IPS DF 6.9 (cell line): ENCODE measurements at regions not wholly inside any gene's neighbourhood (a gene's known extent, or its start where the extent isn't known, plus 50 kb on each side); places are given as distances from the start of the nearest gene placed in this dataset.

Source experiments
- DNase-seq: peaks from one replicate; pipeline ENCODE4 v3.0.0-alpha.2; 2013; ENCODE audit warnings: low read depth, low spot score
- H3K27ac ChIP-seq: one replicate; pipeline ENCODE4 v1.5.1; 2013; ENCODE audit warnings: low read length, control low read depth
- H3K27me3 ChIP-seq: 2 replicates; pipeline ENCODE4 v1.6.1; 2013; ENCODE audit warnings: mild to moderate bottlenecking, low read length; ENCODE audit not compliant: control insufficient read depth, insufficient read depth
- H3K36me3 ChIP-seq: 2 replicates; pipeline ENCODE4 v1.6.1; 2013; ENCODE audit warnings: low read length; ENCODE audit not compliant: control insufficient read depth, insufficient read depth
- H3K4me1 ChIP-seq: 2 replicates; pipeline ENCODE4 v1.6.1; 2013; ENCODE audit warnings: low read length; ENCODE audit not compliant: control insufficient read depth, insufficient read depth
- H3K4me3 ChIP-seq: 2 replicates; pipeline ENCODE4 v1.5.1; 2013; ENCODE audit warnings: mild to moderate bottlenecking, low read length
- H3K9me3 ChIP-seq: 2 replicates; pipeline ENCODE4 v1.6.1; 2013; ENCODE audit warnings: low read length, inconsistent platforms; ENCODE audit not compliant: control insufficient read depth, insufficient read depth
- WGBS: extraction: QIAGEN DNeasy Blood & Tissue Kit; methylation state at CpG from one replicate; pipeline ENCODE4 v1.1.7; 2013; ENCODE audit warnings: mixed read lengths, missing lambda C conversion rate; ENCODE audit not compliant: insufficient read length, insufficient coverage; 5-methylcytosine and 5-hydroxymethylcytosine counted together

- no peaks in the 10 kb centered on the region for H3K27me3 ChIP-seq
- no peaks in the 10 kb centered on the region for H3K9me3 ChIP-seq
- no peak overlapping the region for H3K27ac ChIP-seq
- no peak for DNase-seq
- H3K36me3 ChIP-seq = no peaks in the 10 kb centered on the region
- H3K4me3 ChIP-seq = no peak overlapping the region
- no peaks in the 10 kb centered on the region for H3K4me1 ChIP-seq
- no CpG with 5 or more reads among the region's 4 CpGs for WGBS
Observed at GRCh38 chr5:117487556-117487955, 912.9 kb upstream of the SEMA6A start.

- Histone ChIP-seq H3K36me3 (no peaks in the 10 kb centered on the region), H3K27me3 (no peaks in the 10 kb centered on the region), H3K27ac (no peak overlapping the region), H3K9me3 (no peaks in the 10 kb centered on the region), H3K4me3 (no peak overlapping the region), H3K4me1 (no peaks in the 10 kb centered on the region)
- DNase-seq = no peak
Observed at GRCh38 chr5:117486879-117487391, 912.3 kb upstream of the SEMA6A start.

GRCh38 chr5:117486261-117486660 lies 911.6 kb upstream of the SEMA6A start:
- no peaks in the 10 kb centered on the region for H3K9me3 ChIP-seq

GRCh38 chr5:117475919-117476318 lies 901.3 kb upstream of the SEMA6A start:
- WGBS = no CpG with 5 or more reads among the region's 2 CpGs
- H3K27ac ChIP-seq = no peak overlapping the region
- H3K4me1 ChIP-seq = no peaks in the 10 kb centered on the region
- no peaks in the 10 kb centered on the region for H3K9me3 ChIP-seq
- H3K36me3 ChIP-seq = no peaks in the 10 kb centered on the region
- no peak for DNase-seq
- H3K4me3 ChIP-seq = no peak overlapping the region
- H3K27me3 ChIP-seq = no peaks in the 10 kb centered on the region

More at GRCh38 chr5:117486261-117486660, 911.6 kb upstream of the SEMA6A start:
- Histone ChIP-seq H3K27ac (no peak overlapping the region), H3K36me3 (no peaks in the 10 kb centered on the region), H3K4me1 (no peaks in the 10 kb centered on the region), H3K4me3 (no peak overlapping the region), H3K27me3 (no peaks in the 10 kb centered on the region)
- no peak for DNase-seq

GRCh38 chr5:117473165-117473564 lies 898.5 kb upstream of the SEMA6A start:
- WGBS = no CpG with 5 or more reads among the region's 4 CpGs
- Histone ChIP-seq H3K9me3 (no peaks in the 10 kb centered on the region), H3K4me1 (no peaks in the 10 kb centered on the region), H3K4me3 (no peak overlapping the region), H3K36me3 (no peaks in the 10 kb centered on the region), H3K27me3 (no peaks in the 10 kb centered on the region), H3K27ac (no peak overlapping the region)
- DNase-seq = no peak

- H3K27ac ChIP-seq = no peak overlapping the region
- no CpG with 5 or more reads among the region's 3 CpGs for WGBS
- DNase-seq = no peak
Observed at GRCh38 chr5:117463881-117464570, 889.4 kb upstream of the SEMA6A start.

GRCh38 chr5:117461966-117462365 lies 887.3 kb upstream of the SEMA6A start:
- Histone ChIP-seq H3K4me3 (no peak overlapping the region), H3K27me3 (no peaks in the 10 kb centered on the region), H3K36me3 (no peaks in the 10 kb centered on the region), H3K27ac (no peak overlapping the region), H3K4me1 (no peaks in the 10 kb centered on the region), H3K9me3 (no peaks in the 10 kb centered on the region)
- no CpG with 5 or more reads among the region's 2 CpGs for WGBS
- no peak for DNase-seq

More at GRCh38 chr5:117463881-117464570, 889.4 kb upstream of the SEMA6A start:
- H3K36me3 ChIP-seq = no peaks in the 10 kb centered on the region
- H3K4me3 ChIP-seq = no peak overlapping the region
- H3K9me3 ChIP-seq = no peaks in the 10 kb centered on the region
- H3K27me3 ChIP-seq = no peaks in the 10 kb centered on the region
- H3K4me1 ChIP-seq = no peaks in the 10 kb centered on the region

GRCh38 chr5:117461403-117461802 lies 886.8 kb upstream of the SEMA6A start:
- no peak overlapping the region for H3K4me3 ChIP-seq
- H3K36me3 ChIP-seq = no peaks in the 10 kb centered on the region
- no peaks in the 10 kb centered on the region for H3K9me3 ChIP-seq
- DNase-seq = no peak
- no peaks in the 10 kb centered on the region for H3K27me3 ChIP-seq
- no peaks in the 10 kb centered on the region for H3K4me1 ChIP-seq
- no peak overlapping the region for H3K27ac ChIP-seq
- no CpG with 5 or more reads among the region's 1 CpG for WGBS

- WGBS = no CpG with 5 or more reads among the region's 1 CpG
- DNase-seq = no peak
- Histone ChIP-seq H3K27ac (no peak overlapping the region), H3K4me3 (no peak overlapping the region), H3K9me3 (no peaks in the 10 kb centered on the region), H3K27me3 (no peaks in the 10 kb centered on the region), H3K36me3 (no peaks in the 10 kb centered on the region), H3K4me1 (no peaks in the 10 kb centered on the region)
Observed at GRCh38 chr5:117457656-117458055, 883.0 kb upstream of the SEMA6A start.

GRCh38 chr5:117456866-117457470 lies 882.3 kb upstream of the SEMA6A start:
- Histone ChIP-seq H3K27me3 (no peaks in the 10 kb centered on the region), H3K4me3 (no peak overlapping the region), H3K9me3 (no peaks in the 10 kb centered on the region), H3K36me3 (no peaks in the 10 kb centered on the region), H3K27ac (no peak overlapping the region), H3K4me1 (no peaks in the 10 kb centered on the region)
- WGBS = no CpG with 5 or more reads among the region's 4 CpGs
- no peak for DNase-seq
